RWPE1 (cell line): ENCODE measurements at regions not wholly inside any gene's neighbourhood (a gene's known extent, or its start where the extent isn't known, plus 50 kb on each side); places are given as distances from the start of the nearest gene placed in this dataset.

Source experiments
- CTCF ChIA-PET: fragments of 350-600 bp; sonication (Branson Sonifier 250); formaldehyde crosslinking; extraction: SDS; loops from one replicate; lab custom pipeline; 2021; lab: Yijun Ruan, JAX
- POLR2A ChIA-PET: fragments of 400-600 bp; formaldehyde crosslinking; extraction: SDS; loops from one replicate; lab custom pipeline; 2020; ENCODE audit warnings: antibody characterized with exemption; ENCODE audit not compliant: low non-redundant PET; lab: Yijun Ruan, JAX
- DNase-seq: peaks from one replicate; pipeline ENCODE4 v3.0.0; 2012; ENCODE audit warnings: low spot score
- H3K27ac ChIP-seq: fragments of 450-650 bp; 2 replicates; pipeline ENCODE4 v1.5.1; 2017
- TF ChIP-seq, protein P1 (sequence below): fragments of 450-650 bp; conservative IDR thresholded peaks from 2 replicates; pipeline ENCODE4 v1.5.1; 2017; ENCODE audit warnings: low read depth, mild to moderate bottlenecking

DNA sequence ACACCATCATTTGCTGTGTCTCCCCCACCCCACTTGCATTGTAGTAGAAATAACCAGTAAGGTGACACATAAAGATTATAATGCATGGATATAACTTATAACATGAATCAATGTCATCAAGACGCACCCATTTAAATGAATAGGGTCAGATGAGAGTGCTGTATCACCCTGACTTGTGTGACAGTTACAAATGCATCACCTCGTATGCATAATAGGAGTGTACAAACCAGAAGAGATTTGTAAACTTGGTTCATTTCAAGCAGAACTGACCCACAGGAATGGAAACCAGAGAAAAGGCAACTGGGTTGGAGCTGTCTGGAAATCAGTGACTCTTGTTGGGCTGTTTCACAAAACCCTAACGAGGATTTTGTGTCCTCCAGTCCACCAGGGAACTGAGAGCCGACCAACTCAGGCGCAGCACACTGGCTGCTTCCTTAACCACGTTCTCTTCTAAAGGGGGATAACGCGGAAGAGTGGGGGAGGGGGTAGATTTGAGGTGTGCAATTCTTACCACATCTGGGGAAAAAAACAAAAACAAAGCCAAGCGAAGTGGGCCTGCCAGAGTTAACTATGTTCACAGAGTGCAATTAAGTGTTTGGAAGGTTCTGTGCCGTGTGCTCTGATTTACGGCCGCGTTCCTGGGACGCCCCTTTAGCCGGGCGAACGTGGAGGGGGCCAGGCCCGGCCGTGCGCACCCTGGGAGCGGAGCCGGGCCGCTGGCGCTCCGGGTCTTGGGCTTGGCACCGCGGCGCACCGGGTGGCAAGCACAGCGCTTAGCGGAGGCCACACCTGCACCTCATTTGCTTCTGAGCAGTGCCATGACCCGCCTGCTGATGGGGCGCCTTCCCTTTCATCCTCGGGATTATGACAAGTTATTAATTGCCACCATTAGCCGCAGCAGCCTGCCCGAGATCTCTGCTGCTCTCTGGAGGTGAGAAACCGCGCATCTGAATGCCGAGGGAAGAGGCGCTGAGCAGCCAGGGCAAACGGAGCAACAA lies 248.8 kb upstream of the FOXD3 start:
- no peak for DNase-seq
- no peak overlapping the region for H3K27ac ChIP-seq
- ChIA-PET CTCF (no interaction called here), POLR2A (no interaction called here)
- TF ChIP-seq, protein P1, sequence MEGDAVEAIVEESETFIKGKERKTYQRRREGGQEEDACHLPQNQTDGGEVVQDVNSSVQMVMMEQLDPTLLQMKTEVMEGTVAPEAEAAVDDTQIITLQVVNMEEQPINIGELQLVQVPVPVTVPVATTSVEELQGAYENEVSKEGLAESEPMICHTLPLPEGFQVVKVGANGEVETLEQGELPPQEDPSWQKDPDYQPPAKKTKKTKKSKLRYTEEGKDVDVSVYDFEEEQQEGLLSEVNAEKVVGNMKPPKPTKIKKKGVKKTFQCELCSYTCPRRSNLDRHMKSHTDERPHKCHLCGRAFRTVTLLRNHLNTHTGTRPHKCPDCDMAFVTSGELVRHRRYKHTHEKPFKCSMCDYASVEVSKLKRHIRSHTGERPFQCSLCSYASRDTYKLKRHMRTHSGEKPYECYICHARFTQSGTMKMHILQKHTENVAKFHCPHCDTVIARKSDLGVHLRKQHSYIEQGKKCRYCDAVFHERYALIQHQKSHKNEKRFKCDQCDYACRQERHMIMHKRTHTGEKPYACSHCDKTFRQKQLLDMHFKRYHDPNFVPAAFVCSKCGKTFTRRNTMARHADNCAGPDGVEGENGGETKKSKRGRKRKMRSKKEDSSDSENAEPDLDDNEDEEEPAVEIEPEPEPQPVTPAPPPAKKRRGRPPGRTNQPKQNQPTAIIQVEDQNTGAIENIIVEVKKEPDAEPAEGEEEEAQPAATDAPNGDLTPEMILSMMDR, result no peak

DNA sequence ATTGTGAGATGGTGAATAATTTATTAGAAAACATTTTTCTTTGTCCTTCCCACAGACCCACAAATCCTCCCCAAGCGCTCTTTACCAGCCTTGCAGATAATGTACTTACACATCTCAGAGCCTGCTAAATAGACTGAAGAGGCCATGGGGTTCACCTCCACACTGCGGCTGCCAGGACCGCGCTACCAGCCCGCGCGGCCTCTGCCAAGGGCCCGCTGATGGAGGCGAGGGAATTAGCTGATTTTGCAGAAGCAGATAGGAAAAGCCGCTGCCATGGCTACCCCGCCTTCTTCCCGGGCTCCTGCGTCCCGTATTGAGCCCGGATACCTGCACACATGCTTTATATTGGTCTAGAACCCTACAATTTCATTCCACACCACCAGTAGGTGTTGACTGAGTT lies 248.0 kb upstream of the FOXD3 start:
- ChIA-PET CTCF (no interaction called here), POLR2A (no interaction called here)
- no peak overlapping the region for H3K27ac ChIP-seq
- DNase-seq, result no peak
- TF ChIP-seq, protein P1, result no peak

DNA sequence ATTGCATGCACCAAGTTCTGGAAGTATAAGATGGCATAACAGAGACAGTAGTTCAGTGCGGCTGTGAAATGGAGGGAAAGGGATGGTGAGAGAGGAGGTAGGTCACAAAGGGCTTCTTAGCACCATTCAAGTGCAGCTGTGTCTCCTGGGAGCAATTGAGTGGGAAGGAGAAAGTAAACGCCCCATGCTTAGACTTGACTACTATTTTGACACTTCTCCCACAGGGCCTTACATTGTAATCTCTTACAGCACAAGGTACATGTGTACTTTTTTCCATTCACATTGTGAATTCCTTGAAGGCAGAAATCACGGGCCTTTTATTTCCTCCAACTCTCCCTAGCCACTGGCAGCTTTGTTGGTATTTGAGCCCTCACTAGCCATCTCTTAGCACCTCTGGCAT lies 239.6 kb upstream of the FOXD3 start:
- CTCF ChIA-PET, result no interaction called here
- no peak for DNase-seq
- no peak overlapping the region for H3K27ac ChIP-seq
- TF ChIP-seq, protein P1, result no peak
- POLR2A ChIA-PET, result no interaction called here

DNA sequence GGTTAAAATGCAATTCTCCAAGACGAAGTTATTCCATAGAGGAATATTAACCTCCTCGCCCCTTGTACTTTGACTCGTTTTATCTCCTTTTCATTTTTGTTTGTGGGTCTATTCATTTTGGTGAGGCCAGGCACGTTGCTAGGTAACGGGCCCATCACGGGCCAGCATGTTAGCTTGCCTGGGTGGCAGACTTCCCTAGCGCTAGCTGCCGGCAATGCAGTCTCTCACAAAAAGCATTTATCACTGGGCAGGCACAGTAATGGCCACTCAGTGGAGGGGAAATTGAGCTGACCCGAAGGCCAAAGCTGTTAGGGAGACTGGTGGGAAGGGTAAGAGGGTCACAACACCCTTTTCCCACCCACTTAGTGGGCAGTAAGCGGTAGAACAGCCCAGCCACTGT lies 234.4 kb upstream of the FOXD3 start:
- TF ChIP-seq, protein P1, result no peak
- ChIA-PET CTCF (no interaction called here), POLR2A (no interaction called here)
- DNase-seq, result no peak
- H3K27ac ChIP-seq, result no peak overlapping the region

DNA sequence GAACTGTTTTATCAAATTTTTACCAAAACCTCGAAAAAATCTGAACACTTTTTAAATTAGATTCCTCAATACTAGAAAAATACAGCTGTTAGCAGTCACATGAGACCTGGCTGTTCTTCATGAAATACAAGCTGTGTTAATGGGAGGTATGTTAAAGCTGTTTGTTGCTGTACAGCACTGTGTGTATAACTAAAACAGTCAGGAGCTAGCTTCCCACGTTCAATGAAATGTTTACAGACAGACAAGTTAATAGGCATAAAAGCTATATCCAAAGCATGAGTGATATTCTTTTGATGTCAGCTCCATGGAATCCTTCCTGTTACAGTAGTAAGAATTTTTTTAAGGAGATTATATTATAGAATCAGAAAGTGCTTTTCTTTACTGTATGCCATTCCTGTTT lies 223.2 kb upstream of the FOXD3 start:
- TF ChIP-seq, protein P1, result no peak
- H3K27ac ChIP-seq, result no peak overlapping the region
- ChIA-PET POLR2A (no interaction called here), CTCF (interaction anchor here (0.6 kb wide), 1 partner anchor 402 kb away, joined by 3 read pairs; no protein-coding TSS in a partner anchor)
- no peak for DNase-seq

DNA sequence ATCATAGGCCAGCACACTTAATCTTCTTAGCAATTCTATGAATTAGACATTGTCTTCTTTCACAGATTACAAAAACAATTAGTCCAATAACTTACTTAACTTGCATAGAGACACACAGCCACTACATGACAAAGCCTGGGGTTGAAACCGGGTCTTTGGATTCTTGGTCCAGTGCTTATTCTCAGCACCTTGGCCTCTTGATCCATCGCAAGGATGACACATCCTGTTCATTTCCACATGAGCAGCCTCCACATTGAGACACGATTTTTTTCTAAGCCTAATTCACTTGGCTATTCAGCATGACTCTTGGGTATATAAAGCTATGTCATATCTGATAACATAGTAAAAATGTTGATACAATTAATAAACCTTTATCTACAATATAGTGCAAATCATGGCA lies 221.0 kb upstream of the FOXD3 start:
- H3K27ac ChIP-seq, result no peak overlapping the region
- DNase-seq, result no peak
- TF ChIP-seq, protein P1, result no peak
- POLR2A ChIA-PET, result no interaction called here
- CTCF ChIA-PET, result no interaction called here
